IMR-90 (cell line): ENCODE measurements at regions not wholly inside any gene's neighbourhood (a gene's known extent, or its start where the extent isn't known, plus 50 kb on each side); places are given as distances from the start of the nearest gene placed in this dataset.

Experiments
- ATAC-seq: fragments of 200-7000 bp; cut with Tn5 transposase; 2 replicates; pipeline ENCODE4 v1.9.1; 2020; ENCODE audit warnings: low read depth, mild to moderate bottlenecking, moderate library complexity
- BruUV-seq: library from RNA; stranded (reverse); fragments of 400-500 nt; replicated peaks from 2 replicates; lab custom pipeline; 2021; lab: Mats Ljungman, UMichigan
- CTCF ChIA-PET: fragments of 300-600 bp; formaldehyde crosslinking; extraction: SDS; loops from one replicate; lab custom pipeline; 2021; ENCODE audit warnings: antibody characterized with exemption; lab: Yijun Ruan, JAX
- POLR2A ChIA-PET: fragments of 300-600 bp; sonication (Branson Sonifier 250); formaldehyde crosslinking; loops from one replicate; lab custom pipeline; 2022; ENCODE audit warnings: antibody characterized with exemption; ENCODE audit not compliant: unreplicated experiment; lab: Charles Lee
- DNase-seq: peaks from one replicate; pipeline ENCODE4 v3.0.0; 2013
- H2AFZ ChIP-seq: replicated peaks from 2 replicates; pipeline ENCODE3; 2013; ENCODE audit warnings: low read length, mild to moderate bottlenecking; ENCODE audit not compliant: poor library complexity
- H2AK5ac ChIP-seq: 2 replicates; pipeline ENCODE4 v1.6.1; 2013; ENCODE audit warnings: low read depth, low read length, inconsistent platforms
- H2AK9ac ChIP-seq: replicated peaks from 2 replicates; pipeline ENCODE3; 2013; ENCODE audit warnings: mild to moderate bottlenecking, low read depth, low read length, moderate library complexity; ENCODE audit not compliant: poor library complexity
- H2BK120ac ChIP-seq: 2 replicates; pipeline ENCODE4 v1.6.1; 2013; ENCODE audit warnings: low read depth, low read length, inconsistent platforms
- H2BK15ac ChIP-seq: 3 replicates; pipeline ENCODE4 v1.6.1; 2013; ENCODE audit warnings: low read depth, low read length, inconsistent platforms
- H2BK20ac ChIP-seq: 2 replicates; pipeline ENCODE4 v1.6.1; 2013; ENCODE audit warnings: low read depth, mild to moderate bottlenecking, inconsistent platforms, low read length, moderate library complexity
- H2BK5ac ChIP-seq: 2 replicates; pipeline ENCODE4 v1.6.1; 2013; ENCODE audit warnings: mild to moderate bottlenecking, low read depth, low read length, inconsistent platforms; ENCODE audit not compliant: poor library complexity, severe bottlenecking
- H3K14ac ChIP-seq: replicated peaks from 2 replicates; pipeline ENCODE4 v1.6.1; 2013; ENCODE audit warnings: low read depth, low read length, inconsistent platforms
- H3K18ac ChIP-seq: 2 replicates; pipeline ENCODE4 v1.6.1; 2013; ENCODE audit warnings: low read depth, low read length, control low read depth
- H3K23ac ChIP-seq: 2 replicates; pipeline ENCODE4 v1.6.1; 2013; ENCODE audit warnings: low read depth, low read length, inconsistent platforms
- H3K27ac ChIP-seq: 2 replicates; pipeline ENCODE4 v1.5.1; 2013; ENCODE audit warnings: mild to moderate bottlenecking, control low read depth, low read length; ENCODE audit not compliant: insufficient read depth
- H3K27me3 ChIP-seq: 2 replicates; pipeline ENCODE4 v1.6.1; 2013; ENCODE audit warnings: low read length; ENCODE audit not compliant: control insufficient read depth, insufficient read depth
- H3K36me3 ChIP-seq: 2 replicates; pipeline ENCODE4 v1.6.1; 2013; ENCODE audit warnings: low read length, mixed read lengths; ENCODE audit not compliant: control insufficient read depth, insufficient read depth
- H3K4ac ChIP-seq: 2 replicates; pipeline ENCODE4 v1.6.1; 2013; ENCODE audit warnings: low read depth, low read length, inconsistent platforms
- H3K4me1 ChIP-seq: 2 replicates; pipeline ENCODE4 v1.6.1; 2013; ENCODE audit warnings: low read length, mixed read lengths; ENCODE audit not compliant: control insufficient read depth, insufficient read depth
- H3K4me2 ChIP-seq: 2 replicates; pipeline ENCODE4 v1.6.1; 2013; ENCODE audit warnings: low read depth, mild to moderate bottlenecking, control low read depth, low read length, moderate library complexity
- H3K4me3 ChIP-seq: 2 replicates; pipeline ENCODE4 v1.5.1; 2013; ENCODE audit warnings: low read depth, mild to moderate bottlenecking, control low read depth, low read length, moderate library complexity; ENCODE audit not compliant: insufficient read depth
- H3K56ac ChIP-seq: 2 replicates; pipeline ENCODE4 v1.6.1; 2013; ENCODE audit warnings: low read length, inconsistent platforms; ENCODE audit not compliant: insufficient read depth; ENCODE audit errors: extremely low read depth
- H3K79me1 ChIP-seq, 2 experiments: 2 replicates each; pipeline ENCODE4 v1.6.1; 2013; ENCODE audit warnings: low read length in 2 of 2, inconsistent platforms in 1 of 2, low read depth in 1 of 2
- H3K9ac ChIP-seq: 2 replicates; pipeline ENCODE4 v1.6.1; 2013; ENCODE audit warnings: low read depth, low read length, control low read depth
- H3K9me1 ChIP-seq: 2 replicates; pipeline ENCODE4 v1.6.1; 2013; ENCODE audit warnings: low read length, inconsistent platforms; ENCODE audit not compliant: insufficient read depth
- H3K9me3 ChIP-seq: 2 replicates; pipeline ENCODE4 v1.6.1; 2013; ENCODE audit warnings: low read length; ENCODE audit not compliant: control insufficient read depth, insufficient read depth
- H4K20me1 ChIP-seq: 2 replicates; pipeline ENCODE4 v1.6.1; 2013; ENCODE audit warnings: low read length, inconsistent platforms; ENCODE audit not compliant: insufficient read depth
- H4K5ac ChIP-seq: 2 replicates; pipeline ENCODE4 v1.6.1; 2013; ENCODE audit warnings: mild to moderate bottlenecking, low read depth, low read length, control low read depth
- H4K8ac ChIP-seq, 2 experiments: 2 replicates each; pipeline ENCODE4 v1.6.1; 2013; ENCODE audit warnings: low read depth in 2 of 2, low read length in 2 of 2, control low read depth in 1 of 2, inconsistent platforms in 1 of 2
- H4K91ac ChIP-seq: 2 replicates; pipeline ENCODE4 v1.6.1; 2013; ENCODE audit warnings: low read depth, low read length, inconsistent platforms; ENCODE audit not compliant: insufficient read depth
- BHLHE40 ChIP-seq: fragments of 150-350 bp; IDR thresholded peaks from 2 replicates; pipeline ENCODE4 v1.6.1; 2016; ENCODE audit warnings: mild to moderate bottlenecking, low read depth, low read length
- CEBPB ChIP-seq: IDR thresholded peaks from 2 replicates; pipeline ENCODE4 v1.6.1; 2012; ENCODE audit warnings: low read depth, low read length, improper control_type of control experiment
- CHD1 ChIP-seq: IDR thresholded peaks from 2 replicates; pipeline ENCODE4 v1.6.1; 2012; ENCODE audit warnings: low read depth, low read length, improper control_type of control experiment
- CTCF ChIP-seq: conservative IDR thresholded peaks from 2 replicates; pipeline ENCODE4 v1.5.1; 2012; ENCODE audit warnings: mild to moderate bottlenecking, low read depth, low read length, improper control_type of control experiment
- ELK1 ChIP-seq: fragments of 150-350 bp; IDR thresholded peaks from 2 replicates; pipeline ENCODE4 v1.6.1; 2016; ENCODE audit warnings: low read depth, mild to moderate bottlenecking, low read length, moderate library complexity, borderline replicate concordance
- FOS ChIP-seq: fragments of 150-350 bp; IDR thresholded peaks from 2 replicates; pipeline ENCODE4 v1.6.1; 2016; ENCODE audit warnings: low read depth, low read length
- MAFK ChIP-seq: IDR thresholded peaks from 2 replicates; pipeline ENCODE4 v1.6.1; 2012; ENCODE audit warnings: low read depth, low read length, improper control_type of control experiment
- MAZ ChIP-seq: IDR thresholded peaks from 2 replicates; pipeline ENCODE4 v1.6.1; 2012; ENCODE audit warnings: low read depth, mild to moderate bottlenecking, low read length, improper control_type of control experiment, moderate library complexity, borderline replicate concordance
- MXI1 ChIP-seq: IDR thresholded peaks from 2 replicates; pipeline ENCODE4 v1.6.1; 2012; ENCODE audit warnings: low read depth, mild to moderate bottlenecking, low read length, moderate library complexity, borderline replicate concordance
- NFE2L2 ChIP-seq: fragments of 150-350 bp; IDR thresholded peaks from 2 replicates; pipeline ENCODE4 v1.6.1; 2016; ENCODE audit warnings: low read depth, mild to moderate bottlenecking, low read length
- POLR2A ChIP-seq: IDR thresholded peaks from 2 replicates; pipeline ENCODE4 v1.6.1; 2012; ENCODE audit warnings: mild to moderate bottlenecking, low read depth, low read length
- RAD21 ChIP-seq: IDR thresholded peaks from 2 replicates; pipeline ENCODE4 v1.6.1; 2012; ENCODE audit warnings: low read length, improper control_type of control experiment
- RCOR1 ChIP-seq: IDR thresholded peaks from 2 replicates; pipeline ENCODE4 v1.6.1; 2012; ENCODE audit warnings: mild to moderate bottlenecking, low read length, improper control_type of control experiment; ENCODE audit not compliant: insufficient replicate concordance
- RFX5 ChIP-seq: IDR thresholded peaks from 2 replicates; pipeline ENCODE4 v1.8.0; 2012; ENCODE audit warnings: low read depth, mild to moderate bottlenecking, low read length, moderate library complexity
- SMC3 ChIP-seq: fragments of 150-350 bp; IDR thresholded peaks from 2 replicates; pipeline ENCODE4 v1.6.1; 2016; ENCODE audit warnings: low read depth, mild to moderate bottlenecking, antibody characterized with exemption, low read length, moderate library complexity
- USF2 ChIP-seq: fragments of 150-350 bp; IDR thresholded peaks from 2 replicates; pipeline ENCODE4 v1.6.1; 2017; ENCODE audit warnings: mild to moderate bottlenecking, antibody characterized with exemption, low read length, low read depth
- WGBS, 2 experiments: methylation state at CpG; one replicate each; pipeline versions ENCODE4 v1.1.5 to v1.1.7; 2013; ENCODE audit warnings: missing lambda C conversion rate in 2 of 2; ENCODE audit not compliant: insufficient read length in 1 of 2; ENCODE audit errors: extremely low coverage in 2 of 2; 5-methylcytosine and 5-hydroxymethylcytosine counted together
- dilution Hi-C: fragments of 300-500 bp; cut with HindIII; formaldehyde crosslinking; loops from one replicate; pipeline ENCODE4 v1.14.3; 2018; ENCODE audit warnings: low sequenced_read_pairs; ENCODE audit not compliant: unreplicated experiment
- in situ Hi-C: fragments of 300-500 bp; cut with MboI; formaldehyde crosslinking; loops from 3 replicates; pipeline ENCODE4 v1.14.3; 2019; ENCODE audit warnings: low sequenced_read_pairs, inconsistent platforms, mixed read lengths
- intact Hi-C: fragments of 100-400 bp; cut with micrococcal nuclease; formaldehyde crosslinking; loops from 2 replicates; pipeline ENCODE4 v1.10.0; 2022

GRCh38 chr17:14781123-14781522 is 480.2 kb downstream of the HS3ST3B1 start:
- Histone ChIP-seq H3K56ac (no peak overlapping the region), H3K4me1 (peaks cover 6% of the 10 kb centered on the region), H4K8ac (no peak overlapping the region), H3K4ac (no peak overlapping the region), H3K4me3 (no peak overlapping the region), H2BK15ac (no peak overlapping the region), H2AK5ac (no peak overlapping the region), H3K27ac (no peak overlapping the region), H3K36me3 (no peaks in the 10 kb centered on the region), H4K20me1 (no peaks in the 10 kb centered on the region), H3K9ac (no peak overlapping the region), H4K5ac (no peak overlapping the region), H3K23ac (no peak overlapping the region), H3K14ac (no peak overlapping the region), H3K9me3 (no peaks in the 10 kb centered on the region; the same call in 1 of the 2 replicates), H3K79me1 (no peaks in the 10 kb centered on the region), H3K18ac (no peak overlapping the region), H2BK120ac (no peak overlapping the region), H2AFZ (no peak overlapping the region), H3K9me1 (no peaks in the 10 kb centered on the region), H3K4me2 (no peak overlapping the region), H3K27me3 (no peaks in the 10 kb centered on the region), H2BK5ac (no peak overlapping the region), H4K91ac (no peak overlapping the region), H2AK9ac (no peak overlapping the region), H2BK20ac (no peak overlapping the region)
- DNase-seq, result no peak
- intact Hi-C loops (no loop called here), in situ Hi-C loops (no loop called here), dilution Hi-C loops (no loop called here)
- CTCF ChIA-PET, result no interaction called here
- BruUV-seq, result no TSS peak
- TF ChIP-seq BHLHE40 (no peak), CTCF (no peak), RCOR1 (no peak), CHD1 (no peak), RFX5 (no peak), SMC3 (no peak), NFE2L2 (no peak), MAZ (no peak), MAFK (no peak), ELK1 (no peak), FOS (no peak), CEBPB (no peak), POLR2A (no peak), MXI1 (no peak), USF2 (no peak), RAD21 (no peak)
- whole genome bisulfite sequencing, 2 experiments, result 60% methylated on average over 1 of the region's 2 CpGs; no CpG with 5 or more reads in 1 of the 2 experiments
- POLR2A ChIA-PET, result no interaction called here
- no peak for ATAC-seq
